Osteocyte (in vitro differentiated cells): ENCODE measurements at regions not wholly inside any gene's neighbourhood (a gene's known extent, or its start where the extent isn't known, plus 50 kb on each side); places are given as distances from the start of the nearest gene placed in this dataset.

Experiments
- DNase-seq: peaks from one replicate; pipeline ENCODE4 v3.0.0; 2021; ENCODE audit warnings: mixed read lengths; ENCODE audit not compliant: unreplicated experiment; ENCODE audit errors: extremely low spot score
- H3K27ac Mint-ChIP-seq: one replicate; pipeline ENCODE4 v1.8.0; 2021; ENCODE audit warnings: mild to moderate bottlenecking, mixed read lengths; ENCODE audit not compliant: unreplicated experiment
- H3K27me3 Mint-ChIP-seq: one replicate; pipeline ENCODE4 v1.8.0; 2021; ENCODE audit warnings: mixed read lengths; ENCODE audit not compliant: unreplicated experiment
- H3K36me3 Mint-ChIP-seq: one replicate; pipeline ENCODE4 v1.8.0; 2021; ENCODE audit warnings: mixed read lengths; ENCODE audit not compliant: unreplicated experiment
- H3K4me1 Mint-ChIP-seq: one replicate; pipeline ENCODE4 v1.8.0; 2021; ENCODE audit warnings: mixed read lengths; ENCODE audit not compliant: unreplicated experiment
- H3K4me3 Mint-ChIP-seq: one replicate; pipeline ENCODE4 v1.8.0; 2021; ENCODE audit warnings: mild to moderate bottlenecking, moderate library complexity, mixed read lengths; ENCODE audit not compliant: unreplicated experiment
- H3K9me3 Mint-ChIP-seq: one replicate; pipeline ENCODE4 v1.8.0; 2021; ENCODE audit warnings: mixed read lengths; ENCODE audit not compliant: unreplicated experiment
- TF ChIP-seq, protein P1 (sequence below): fragments of 200-600 bp; sonication (generic); IDR thresholded peaks from 2 replicates; pipeline ENCODE4 v1.5.0; 2021; ENCODE audit warnings: antibody characterized with exemption, mild to moderate bottlenecking, moderate library complexity

GRCh38 chr22:26985931-26986782, 328.8 kb downstream of the MIAT start:
- H3K27ac Mint-ChIP-seq = no peak overlapping the region
- no peak overlapping the region for H3K4me3 Mint-ChIP-seq
- no peaks in the 10 kb centered on the region for H3K36me3 Mint-ChIP-seq
- TF ChIP-seq, protein P1, sequence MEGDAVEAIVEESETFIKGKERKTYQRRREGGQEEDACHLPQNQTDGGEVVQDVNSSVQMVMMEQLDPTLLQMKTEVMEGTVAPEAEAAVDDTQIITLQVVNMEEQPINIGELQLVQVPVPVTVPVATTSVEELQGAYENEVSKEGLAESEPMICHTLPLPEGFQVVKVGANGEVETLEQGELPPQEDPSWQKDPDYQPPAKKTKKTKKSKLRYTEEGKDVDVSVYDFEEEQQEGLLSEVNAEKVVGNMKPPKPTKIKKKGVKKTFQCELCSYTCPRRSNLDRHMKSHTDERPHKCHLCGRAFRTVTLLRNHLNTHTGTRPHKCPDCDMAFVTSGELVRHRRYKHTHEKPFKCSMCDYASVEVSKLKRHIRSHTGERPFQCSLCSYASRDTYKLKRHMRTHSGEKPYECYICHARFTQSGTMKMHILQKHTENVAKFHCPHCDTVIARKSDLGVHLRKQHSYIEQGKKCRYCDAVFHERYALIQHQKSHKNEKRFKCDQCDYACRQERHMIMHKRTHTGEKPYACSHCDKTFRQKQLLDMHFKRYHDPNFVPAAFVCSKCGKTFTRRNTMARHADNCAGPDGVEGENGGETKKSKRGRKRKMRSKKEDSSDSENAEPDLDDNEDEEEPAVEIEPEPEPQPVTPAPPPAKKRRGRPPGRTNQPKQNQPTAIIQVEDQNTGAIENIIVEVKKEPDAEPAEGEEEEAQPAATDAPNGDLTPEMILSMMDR = no peak
- DNase-seq = no peak
- no peaks in the 10 kb centered on the region for H3K9me3 Mint-ChIP-seq
- no peaks in the 10 kb centered on the region for H3K4me1 Mint-ChIP-seq
- peaks cover 29% of the 10 kb centered on the region for H3K27me3 Mint-ChIP-seq

DNA sequence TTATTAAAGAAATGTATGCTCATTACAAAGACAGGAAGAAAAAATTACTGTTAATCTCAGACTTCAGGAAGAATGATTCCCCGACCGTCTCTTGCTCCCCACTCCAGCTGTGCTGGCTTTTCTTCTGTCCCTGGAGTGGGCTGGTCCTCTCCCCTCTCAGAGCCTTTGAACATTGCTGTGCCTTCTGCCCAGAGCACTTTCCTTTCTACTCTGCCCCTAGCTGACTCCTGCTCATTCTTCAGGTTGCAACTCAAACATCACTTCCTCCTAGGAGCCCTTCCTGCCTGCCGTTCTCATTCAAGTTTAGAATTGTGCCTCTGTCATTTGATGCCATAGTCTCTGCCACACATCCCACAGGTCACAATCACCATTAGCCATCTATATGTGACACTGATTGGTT, 329.5 kb downstream of the MIAT start:
- Mint-ChIP-seq H3K27me3 (peaks cover 27% of the 10 kb centered on the region), H3K4me1 (no peaks in the 10 kb centered on the region), H3K27ac (no peak overlapping the region), H3K36me3 (no peaks in the 10 kb centered on the region), H3K4me3 (no peak overlapping the region), H3K9me3 (no peaks in the 10 kb centered on the region)
- TF ChIP-seq, protein P1 = no peak
- DNase-seq = no peak

DNA sequence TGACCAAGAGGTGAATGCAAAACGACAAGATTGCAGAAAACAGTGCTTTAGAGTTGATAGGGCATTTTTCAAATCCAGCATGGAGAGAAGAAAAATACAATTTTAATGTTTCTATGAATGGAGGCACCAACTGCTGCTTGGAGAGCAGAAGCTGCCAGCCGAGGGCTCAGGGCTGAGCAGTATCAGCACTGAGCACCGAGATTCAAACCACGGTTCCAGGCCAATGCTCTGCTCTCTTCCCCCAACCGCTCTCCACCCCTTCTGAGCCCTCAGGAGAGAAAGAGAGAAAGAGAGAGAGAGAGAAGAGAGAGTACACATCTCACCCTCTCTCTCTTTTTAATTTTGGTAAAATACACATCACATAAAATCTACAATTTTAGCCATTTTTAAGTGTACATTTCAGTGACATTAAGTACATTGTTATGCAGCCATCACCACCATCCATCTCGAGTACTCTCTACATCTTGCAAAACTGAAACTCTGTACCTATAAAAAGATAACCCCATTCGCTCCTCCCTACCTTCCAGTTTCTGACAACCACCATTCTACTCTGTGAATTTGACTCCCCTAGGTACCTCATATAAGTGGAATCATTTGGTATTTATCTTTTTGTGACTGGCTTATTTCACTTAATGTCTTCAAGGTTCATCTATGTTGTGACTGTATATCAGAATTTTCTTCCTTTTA, 333.3 kb downstream of the MIAT start:
- Mint-ChIP-seq H3K9me3 (no peaks in the 10 kb centered on the region), H3K4me1 (no peaks in the 10 kb centered on the region), H3K4me3 (no peak overlapping the region), H3K27ac (no peak overlapping the region), H3K36me3 (no peaks in the 10 kb centered on the region), H3K27me3 (peaks cover 7% of the 10 kb centered on the region)
- TF ChIP-seq, protein P1 = no peak
- DNase-seq = no peak

DNA sequence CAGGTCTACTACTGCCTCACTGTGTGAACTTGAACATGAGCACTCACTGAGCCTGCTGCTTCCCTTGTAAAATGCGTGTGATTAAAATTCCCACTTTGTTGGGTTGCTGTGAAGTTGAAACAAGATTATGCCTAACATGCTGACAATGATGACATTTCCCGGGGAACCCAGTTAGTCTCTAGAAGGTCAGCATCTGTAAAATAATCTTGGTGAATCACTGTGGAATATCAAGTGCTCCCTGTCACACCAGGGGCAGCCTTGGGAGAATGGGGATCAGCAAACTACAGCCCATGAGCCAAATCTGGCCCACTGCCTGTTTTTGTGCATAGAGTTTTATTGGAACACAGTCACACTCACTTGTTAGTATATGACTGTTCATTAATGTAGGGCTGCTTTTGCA, 335.2 kb downstream of the MIAT start:
- H3K27ac Mint-ChIP-seq = no peak overlapping the region
- DNase-seq = no peak
- no peak overlapping the region for H3K4me3 Mint-ChIP-seq
- H3K27me3 Mint-ChIP-seq = peaks cover 14% of the 10 kb centered on the region
- H3K9me3 Mint-ChIP-seq = no peaks in the 10 kb centered on the region
- H3K36me3 Mint-ChIP-seq = no peaks in the 10 kb centered on the region
- TF ChIP-seq, protein P1 = no peak
- no peaks in the 10 kb centered on the region for H3K4me1 Mint-ChIP-seq

GRCh38 chr22:26993886-26994285, 336.5 kb downstream of the MIAT start:
- H3K36me3 Mint-ChIP-seq = no peaks in the 10 kb centered on the region
- DNase-seq = no peak
- TF ChIP-seq, protein P1 = no peak
- no peaks in the 10 kb centered on the region for H3K9me3 Mint-ChIP-seq
- peaks cover 11% of the 10 kb centered on the region for H3K27me3 Mint-ChIP-seq
- H3K4me3 Mint-ChIP-seq = no peak overlapping the region
- no peak overlapping the region for H3K27ac Mint-ChIP-seq
- peaks cover 3% of the 10 kb centered on the region for H3K4me1 Mint-ChIP-seq
